HG02981 (cell line): ENCODE measurements at regions not wholly inside any gene's neighbourhood (a gene's known extent, or its start where the extent isn't known, plus 50 kb on each side); places are given as distances from the start of the nearest gene placed in this dataset.

Experiments used
- ATAC-seq: cut with Tn5 transposase; IDR thresholded peaks from one replicate; pipeline ENCODE4 v1.9.1; 2021; ENCODE audit warnings: mild to moderate bottlenecking, moderate library complexity; ENCODE audit not compliant: unreplicated experiment

- no peak for ATAC-seq
These were observed 122.6 kb upstream of the ARRDC4 start for GRCh38 chr15:97837896-97838295.

GRCh38 chr15:97838606-97839210 lies 121.8 kb upstream of the ARRDC4 start:
- no peak for ATAC-seq

- no peak for ATAC-seq
These were observed 120.0 kb upstream of the ARRDC4 start for GRCh38 chr15:97840501-97840900.

- no peak for ATAC-seq
These were observed 118.9 kb upstream of the ARRDC4 start for GRCh38 chr15:97841558-97841957.

- no peak for ATAC-seq
These were observed 111.3 kb upstream of the ARRDC4 start for GRCh38 chr15:97849183-97849582.

GRCh38 chr15:97858296-97858695 lies 102.2 kb upstream of the ARRDC4 start:
- ATAC-seq: no peak

GRCh38 chr15:97861529-97862260 lies 98.8 kb upstream of the ARRDC4 start:
- no peak for ATAC-seq

- ATAC-seq: no peak
These were observed 93.5 kb upstream of the ARRDC4 start for GRCh38 chr15:97866959-97867358.

- ATAC-seq: no peak
These were observed 92.6 kb upstream of the ARRDC4 start for GRCh38 chr15:97867870-97868269.

- no peak for ATAC-seq
These were observed 91.5 kb upstream of the ARRDC4 start for GRCh38 chr15:97868981-97869380.

GRCh38 chr15:97870771-97871170 lies 89.7 kb upstream of the ARRDC4 start:
- ATAC-seq: no peak

GRCh38 chr15:97874139-97874538 lies 86.4 kb upstream of the ARRDC4 start:
- ATAC-seq: no peak

- no peak for ATAC-seq
These were observed 85.4 kb upstream of the ARRDC4 start for GRCh38 chr15:97875025-97875512.

GRCh38 chr15:97875513-97876280 lies 84.8 kb upstream of the ARRDC4 start:
- no peak for ATAC-seq

- ATAC-seq: no peak
These were observed 84.2 kb upstream of the ARRDC4 start for GRCh38 chr15:97876281-97876675.

GRCh38 chr15:97881346-97881965 lies 79.0 kb upstream of the ARRDC4 start:
- no peak for ATAC-seq

GRCh38 chr15:97884513-97885131 lies 75.9 kb upstream of the ARRDC4 start:
- no peak for ATAC-seq

GRCh38 chr15:97890307-97890706 lies 70.2 kb upstream of the ARRDC4 start:
- ATAC-seq: no peak

GRCh38 chr15:97892167-97892938 lies 68.2 kb upstream of the ARRDC4 start:
- ATAC-seq: no peak

GRCh38 chr15:97893967-97894366 lies 66.5 kb upstream of the ARRDC4 start:
- no peak for ATAC-seq
